Vagina (tissue), 2 donors: ENCODE measurements at regions not wholly inside any gene's neighbourhood (a gene's known extent, or its start where the extent isn't known, plus 50 kb on each side); places are given as distances from the start of the nearest gene placed in this dataset.

Experiments used
- POLR2A ChIP-seq, 2 donors: fragments of 450-650 bp; IDR thresholded peaks; one replicate each; pipeline ENCODE4 v1.6.1; 2017; ENCODE audit warnings: antibody characterized with exemption in 2 of 2, mild to moderate bottlenecking in 2 of 2, moderate library complexity in 2 of 2
- TF ChIP-seq, protein P1 (sequence below), 3 experiments: fragments of 450-650 bp in 2 of 3; fragments of 200-600 bp in 1 of 3; sonication (generic) in 1 of 3; IDR thresholded peaks; one replicate each; pipeline ENCODE4 v1.5.1; 2017 to 2019; ENCODE audit warnings: antibody characterized with exemption in 3 of 3, mild to moderate bottlenecking in 2 of 3, moderate library complexity in 2 of 3

DNA sequence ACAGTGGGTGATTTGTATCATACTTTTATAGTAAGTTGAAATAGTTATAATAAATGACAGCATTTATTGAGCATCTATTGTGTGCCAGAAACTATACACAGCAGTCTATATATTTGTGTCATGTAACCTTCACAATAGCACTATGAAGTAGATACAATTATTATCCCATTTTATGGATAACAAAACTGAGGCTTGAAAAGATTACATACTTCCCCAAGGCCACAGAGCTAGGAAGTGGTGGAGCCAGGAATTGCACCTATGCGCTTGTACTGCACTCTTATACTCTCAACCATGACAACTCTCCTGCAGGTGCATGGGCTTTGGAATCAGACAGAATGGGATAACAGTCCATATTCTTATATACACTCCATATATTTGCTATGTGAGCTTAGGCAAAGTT is 110.6 kb upstream of the SOX5 start:
- TF ChIP-seq, protein P1, sequence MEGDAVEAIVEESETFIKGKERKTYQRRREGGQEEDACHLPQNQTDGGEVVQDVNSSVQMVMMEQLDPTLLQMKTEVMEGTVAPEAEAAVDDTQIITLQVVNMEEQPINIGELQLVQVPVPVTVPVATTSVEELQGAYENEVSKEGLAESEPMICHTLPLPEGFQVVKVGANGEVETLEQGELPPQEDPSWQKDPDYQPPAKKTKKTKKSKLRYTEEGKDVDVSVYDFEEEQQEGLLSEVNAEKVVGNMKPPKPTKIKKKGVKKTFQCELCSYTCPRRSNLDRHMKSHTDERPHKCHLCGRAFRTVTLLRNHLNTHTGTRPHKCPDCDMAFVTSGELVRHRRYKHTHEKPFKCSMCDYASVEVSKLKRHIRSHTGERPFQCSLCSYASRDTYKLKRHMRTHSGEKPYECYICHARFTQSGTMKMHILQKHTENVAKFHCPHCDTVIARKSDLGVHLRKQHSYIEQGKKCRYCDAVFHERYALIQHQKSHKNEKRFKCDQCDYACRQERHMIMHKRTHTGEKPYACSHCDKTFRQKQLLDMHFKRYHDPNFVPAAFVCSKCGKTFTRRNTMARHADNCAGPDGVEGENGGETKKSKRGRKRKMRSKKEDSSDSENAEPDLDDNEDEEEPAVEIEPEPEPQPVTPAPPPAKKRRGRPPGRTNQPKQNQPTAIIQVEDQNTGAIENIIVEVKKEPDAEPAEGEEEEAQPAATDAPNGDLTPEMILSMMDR (IDR thresholded peaks at IDR 0.05), result no peak
- no peak for TF ChIP-seq POLR2A (IDR thresholded peaks at IDR 0.05)
